OCI-LY1 (cell line): ENCODE measurements at regions not wholly inside any gene's neighbourhood (a gene's known extent, or its start where the extent isn't known, plus 50 kb on each side); places are given as distances from the start of the nearest gene placed in this dataset.

Experiments used
- CTCF ChIP-seq: fragments of 200-600 bp; sonication (generic), shearing (Covaris generic); IDR thresholded peaks from 2 replicates; pipeline ENCODE4 v1.5.1; 2017; ENCODE audit warnings: mild to moderate bottlenecking, antibody characterized with exemption, low read length, moderate library complexity, mixed read lengths
- EZH2 ChIP-seq: fragments of 200-600 bp; sonication (generic), shearing (Covaris generic); IDR thresholded peaks from 2 replicates; pipeline ENCODE4 v1.8.0; 2017; ENCODE audit warnings: borderline replicate concordance, mixed run types, mild to moderate bottlenecking, antibody characterized with exemption, low read length, moderate library complexity, mixed read lengths

DNA sequence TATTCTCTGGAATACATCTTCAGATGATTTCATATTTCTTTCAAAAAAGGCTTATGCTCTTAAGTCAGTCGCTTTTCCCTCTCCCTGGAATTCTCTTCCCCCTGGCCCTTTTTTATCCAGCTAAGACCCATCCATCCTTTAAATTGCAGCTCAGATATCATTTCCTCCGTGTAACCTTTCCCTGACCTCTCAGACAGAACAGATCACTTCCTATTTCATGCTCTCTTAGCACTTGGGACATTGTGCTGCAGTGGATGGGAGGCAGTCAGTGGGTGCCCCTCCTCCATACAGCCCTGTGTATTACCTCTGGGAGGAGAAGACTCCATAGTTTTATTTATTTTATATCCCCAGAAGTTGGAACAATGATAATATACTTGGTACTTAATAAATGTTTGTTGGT is 423.4 kb downstream of the ISL1 start:
- TF ChIP-seq CTCF (no peak), EZH2 (no peak)
